ENCODE measurements at regions not wholly inside any gene's neighbourhood (a gene's known extent, or its start where the extent isn't known, plus 50 kb on each side); places are given as distances from the start of the nearest gene placed in this dataset.

DNA sequence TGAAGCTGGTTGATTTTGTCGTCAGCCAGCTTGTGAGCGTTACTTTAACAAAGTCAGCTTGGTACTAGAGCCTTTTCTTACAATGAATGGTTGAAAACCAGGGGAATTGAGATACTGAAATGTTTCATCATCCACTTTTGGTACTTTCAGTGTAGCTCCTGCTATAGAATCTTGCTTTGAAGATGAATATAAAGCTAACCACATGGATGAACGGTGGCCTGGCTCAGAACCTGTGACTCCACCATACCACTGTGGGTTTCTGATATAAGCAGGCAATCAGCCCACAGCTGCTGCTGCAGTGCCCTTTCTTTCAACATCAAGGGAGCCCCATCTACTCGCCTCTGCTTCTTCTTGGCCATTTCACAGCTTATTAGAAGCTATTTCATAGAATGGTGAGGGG is 53.2 kb upstream of the GPR45 start:
- no peak overlapping the region for H3K9ac ChIP-seq (ENCODE audit: low read length)
- H3K9me3 ChIP-seq (ENCODE audit: insufficient read depth, low read depth, low read length) = no peaks in the 10 kb centered on the region
- peaks cover 4% of the 10 kb centered on the region for H3K27me3 Mint-ChIP-seq (ENCODE audit: low read depth, unreplicated experiment)
- no peak overlapping the region for H3K27ac ChIP-seq (ENCODE audit: low read depth, low read length)
- H3K4me3 Mint-ChIP-seq (ENCODE audit: unreplicated experiment) = no peak overlapping the region
- no peaks in the 10 kb centered on the region for H3K36me3 ChIP-seq (ENCODE audit: insufficient read depth, low read length)
- no peak for DNase-seq (ENCODE audit: low read depth)
- H3K27me3 ChIP-seq (ENCODE audit: insufficient read depth, low read length) = peaks cover 6% of the 10 kb centered on the region
- no peak overlapping the region for H3K4me2 ChIP-seq (ENCODE audit: low read length)
- FAIRE-seq = no peak
- H3K36me3 Mint-ChIP-seq (ENCODE audit: low read depth, unreplicated experiment) = no peaks in the 10 kb centered on the region
- TF ChIP-seq, protein P1, sequence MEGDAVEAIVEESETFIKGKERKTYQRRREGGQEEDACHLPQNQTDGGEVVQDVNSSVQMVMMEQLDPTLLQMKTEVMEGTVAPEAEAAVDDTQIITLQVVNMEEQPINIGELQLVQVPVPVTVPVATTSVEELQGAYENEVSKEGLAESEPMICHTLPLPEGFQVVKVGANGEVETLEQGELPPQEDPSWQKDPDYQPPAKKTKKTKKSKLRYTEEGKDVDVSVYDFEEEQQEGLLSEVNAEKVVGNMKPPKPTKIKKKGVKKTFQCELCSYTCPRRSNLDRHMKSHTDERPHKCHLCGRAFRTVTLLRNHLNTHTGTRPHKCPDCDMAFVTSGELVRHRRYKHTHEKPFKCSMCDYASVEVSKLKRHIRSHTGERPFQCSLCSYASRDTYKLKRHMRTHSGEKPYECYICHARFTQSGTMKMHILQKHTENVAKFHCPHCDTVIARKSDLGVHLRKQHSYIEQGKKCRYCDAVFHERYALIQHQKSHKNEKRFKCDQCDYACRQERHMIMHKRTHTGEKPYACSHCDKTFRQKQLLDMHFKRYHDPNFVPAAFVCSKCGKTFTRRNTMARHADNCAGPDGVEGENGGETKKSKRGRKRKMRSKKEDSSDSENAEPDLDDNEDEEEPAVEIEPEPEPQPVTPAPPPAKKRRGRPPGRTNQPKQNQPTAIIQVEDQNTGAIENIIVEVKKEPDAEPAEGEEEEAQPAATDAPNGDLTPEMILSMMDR (IDR thresholded peaks at IDR 0.05; ENCODE audit: insufficient read depth, low read depth, low read length) = no peak
- no peak for TF ChIP-seq EZH2 (IDR thresholded peaks at IDR 0.05; ENCODE audit: insufficient read depth, low read length)
- no peak overlapping the region for H2AFZ ChIP-seq (ENCODE audit: low read depth, low read length)
- no peak overlapping the region for H3K4me3 ChIP-seq (ENCODE audit: insufficient read depth, low read depth, low read length)
- H3K9me3 Mint-ChIP-seq (ENCODE audit: unreplicated experiment) = peaks cover 14% of the 10 kb centered on the region
- H3K4me1 Mint-ChIP-seq (ENCODE audit: low read depth, unreplicated experiment) = peaks cover 11% of the 10 kb centered on the region
- H4K20me1 ChIP-seq (ENCODE audit: insufficient read depth, low read length) = no peaks in the 10 kb centered on the region
- no peaks in the 10 kb centered on the region for H3K79me2 ChIP-seq (ENCODE audit: insufficient read depth, low read length)
- no peaks in the 10 kb centered on the region for H3K4me1 ChIP-seq (ENCODE audit: insufficient read depth, low read length)
- H3K27ac Mint-ChIP-seq (ENCODE audit: unreplicated experiment) = peak overlapping the region; percentile 58
